ENCODE measurements at regions not wholly inside any gene's neighbourhood (a gene's known extent, or its start where the extent isn't known, plus 50 kb on each side); places are given as distances from the start of the nearest gene placed in this dataset.

DNA sequence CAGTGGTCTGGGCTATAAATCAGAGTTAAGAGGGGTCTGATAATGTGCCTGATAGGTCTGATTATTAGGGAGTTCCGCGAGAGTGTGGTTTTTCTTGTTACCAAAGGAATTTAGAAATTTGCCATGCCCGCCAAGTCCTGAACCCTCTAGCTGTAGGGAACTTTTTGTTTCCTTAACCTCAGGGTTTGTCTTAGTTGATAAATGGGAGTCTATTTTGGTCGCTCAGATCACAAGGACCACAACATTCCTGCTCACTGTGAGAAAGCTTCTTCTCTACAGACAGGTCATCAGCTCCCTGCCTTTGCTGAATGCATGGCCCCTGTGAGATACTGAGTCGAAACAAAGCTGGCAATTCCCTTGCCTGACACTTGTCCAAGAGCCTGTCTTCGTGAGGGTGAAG, 497.8 kb downstream of the HS3ST4 start:
- DNase-seq (ENCODE audit: low read depth): no peak
- no peak overlapping the region for H3K4me3 ChIP-seq (ENCODE audit: low read depth, low read length)
- TF ChIP-seq, protein P1, sequence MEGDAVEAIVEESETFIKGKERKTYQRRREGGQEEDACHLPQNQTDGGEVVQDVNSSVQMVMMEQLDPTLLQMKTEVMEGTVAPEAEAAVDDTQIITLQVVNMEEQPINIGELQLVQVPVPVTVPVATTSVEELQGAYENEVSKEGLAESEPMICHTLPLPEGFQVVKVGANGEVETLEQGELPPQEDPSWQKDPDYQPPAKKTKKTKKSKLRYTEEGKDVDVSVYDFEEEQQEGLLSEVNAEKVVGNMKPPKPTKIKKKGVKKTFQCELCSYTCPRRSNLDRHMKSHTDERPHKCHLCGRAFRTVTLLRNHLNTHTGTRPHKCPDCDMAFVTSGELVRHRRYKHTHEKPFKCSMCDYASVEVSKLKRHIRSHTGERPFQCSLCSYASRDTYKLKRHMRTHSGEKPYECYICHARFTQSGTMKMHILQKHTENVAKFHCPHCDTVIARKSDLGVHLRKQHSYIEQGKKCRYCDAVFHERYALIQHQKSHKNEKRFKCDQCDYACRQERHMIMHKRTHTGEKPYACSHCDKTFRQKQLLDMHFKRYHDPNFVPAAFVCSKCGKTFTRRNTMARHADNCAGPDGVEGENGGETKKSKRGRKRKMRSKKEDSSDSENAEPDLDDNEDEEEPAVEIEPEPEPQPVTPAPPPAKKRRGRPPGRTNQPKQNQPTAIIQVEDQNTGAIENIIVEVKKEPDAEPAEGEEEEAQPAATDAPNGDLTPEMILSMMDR (IDR thresholded peaks at IDR 0.05; ENCODE audit: control insufficient read depth, extremely low read depth, insufficient read depth): no peak

DNA sequence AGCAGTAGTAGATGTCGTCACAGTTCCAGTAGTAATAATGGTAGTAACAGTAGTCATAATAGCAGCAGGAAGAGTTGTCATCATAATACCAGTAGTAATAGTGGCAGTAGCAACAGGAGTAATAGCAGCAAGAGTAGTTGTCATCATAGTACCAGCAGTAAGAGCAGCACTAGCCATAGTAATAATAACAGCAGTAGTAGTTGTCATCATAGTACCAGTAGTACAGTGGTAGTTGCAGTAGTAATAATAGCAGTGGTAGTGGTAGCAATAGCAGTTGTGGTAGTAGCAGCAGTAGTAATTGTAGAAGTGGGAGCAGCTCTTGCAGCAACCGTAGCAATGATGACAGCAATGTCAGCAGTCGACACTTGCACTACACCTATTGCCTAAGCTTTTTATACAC, 502.8 kb downstream of the HS3ST4 start:
- no peak for DNase-seq (ENCODE audit: low read depth)

DNA sequence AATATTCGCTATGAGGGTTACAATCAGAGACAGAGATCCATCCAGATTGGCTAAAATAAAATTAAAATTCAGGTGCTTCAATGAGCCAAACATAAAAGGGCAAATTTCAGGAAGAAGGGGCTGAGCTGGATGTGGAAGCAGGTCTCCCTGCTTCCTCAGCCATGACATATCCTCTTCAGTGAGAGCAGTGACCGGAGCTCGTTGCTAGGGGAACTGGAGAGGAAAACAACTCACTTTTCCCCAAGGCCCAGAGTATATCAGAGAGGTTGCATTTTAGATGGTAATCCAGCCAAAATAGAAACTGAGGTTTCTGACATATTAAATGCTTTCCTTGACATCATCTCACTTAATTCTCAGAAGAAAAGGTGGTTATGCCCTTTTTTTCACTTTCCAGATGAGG, 503.5 kb downstream of the HS3ST4 start:
- TF ChIP-seq, protein P1 (IDR thresholded peaks at IDR 0.05; ENCODE audit: control insufficient read depth, extremely low read depth, insufficient read depth): no peak
- no peak overlapping the region for H3K4me3 ChIP-seq (ENCODE audit: low read depth, low read length)
- DNase-seq (ENCODE audit: low read depth): no peak

More for the DNA sequence above, 502.8 kb downstream of the HS3ST4 start:
- H3K4me3 ChIP-seq (ENCODE audit: low read depth, low read length): no peak overlapping the region
- TF ChIP-seq, protein P1 (IDR thresholded peaks at IDR 0.05; ENCODE audit: control insufficient read depth, extremely low read depth, insufficient read depth): no peak

- TF ChIP-seq, protein P1 (IDR thresholded peaks at IDR 0.05; ENCODE audit: control insufficient read depth, extremely low read depth, insufficient read depth): no peak
- DNase-seq (ENCODE audit: low read depth): no peak
- H3K4me3 ChIP-seq (ENCODE audit: low read depth, low read length): no peak overlapping the region
Measured at GRCh38 chr16:26196310-26196709, 504.6 kb downstream of the HS3ST4 start.

DNA sequence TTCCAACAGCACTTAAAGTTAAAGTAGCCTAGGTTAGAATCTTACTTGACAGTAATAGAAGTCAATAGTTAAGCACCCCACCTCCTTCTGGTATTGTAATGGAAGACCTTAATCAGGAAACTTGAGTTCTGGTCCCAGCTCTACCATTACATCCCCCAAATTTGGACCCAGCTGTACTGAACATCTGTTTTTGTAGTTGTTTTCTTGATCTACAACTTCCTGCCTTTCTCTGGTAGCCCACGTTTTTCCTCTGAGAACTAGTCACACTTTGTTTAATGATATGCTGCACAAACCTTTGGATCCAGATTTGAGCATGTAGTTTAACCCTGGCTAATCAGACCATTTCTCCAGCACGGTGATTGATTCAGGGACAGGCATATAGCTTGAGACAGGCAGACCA, 505.0 kb downstream of the HS3ST4 start:
- H3K4me3 ChIP-seq (ENCODE audit: low read depth, low read length): no peak overlapping the region
- TF ChIP-seq, protein P1 (IDR thresholded peaks at IDR 0.05; ENCODE audit: control insufficient read depth, extremely low read depth, insufficient read depth): no peak
- DNase-seq (ENCODE audit: low read depth): no peak

GRCh38 chr16:26197707-26198106, 505.9 kb downstream of the HS3ST4 start:
- TF ChIP-seq, protein P1 (IDR thresholded peaks at IDR 0.05; ENCODE audit: control insufficient read depth, extremely low read depth, insufficient read depth): no peak
- H3K4me3 ChIP-seq (ENCODE audit: low read depth, low read length): no peak overlapping the region
- no peak for DNase-seq (ENCODE audit: low read depth)

- TF ChIP-seq, protein P1 (IDR thresholded peaks at IDR 0.05; ENCODE audit: control insufficient read depth, extremely low read depth, insufficient read depth): no peak
- H3K4me3 ChIP-seq (ENCODE audit: low read depth, low read length): no peak overlapping the region
- no peak for DNase-seq (ENCODE audit: low read depth)
Measured at GRCh38 chr16:26198221-26198620, 506.5 kb downstream of the HS3ST4 start.
